HepG2 (cell line): ENCODE measurements at regions not wholly inside any gene's neighbourhood (a gene's known extent, or its start where the extent isn't known, plus 50 kb on each side); places are given as distances from the start of the nearest gene placed in this dataset.

Source experiments
- ARHGAP35 ChIP-seq: sonication (generic); formaldehyde crosslinking; IDR thresholded peaks from 2 replicates; pipeline ENCODE4 v1.9.0; 2022; ENCODE audit warnings: mild to moderate bottlenecking, inconsistent platforms, moderate library complexity, missing genetic modification reagents, borderline replicate concordance
- BCL6 ChIP-seq: IDR thresholded peaks from 2 replicates; pipeline ENCODE4 v1.6.1; 2016; ENCODE audit warnings: missing genetic modification reagents, missing compliant biosample characterization
- ESRRA ChIP-seq: sonication (generic); formaldehyde crosslinking; IDR thresholded peaks from 2 replicates; pipeline ENCODE4 v1.5.1; 2020; ENCODE audit warnings: mild to moderate bottlenecking, low read depth, missing genetic modification reagents
- RBAK ChIP-seq: sonication (generic); formaldehyde crosslinking; IDR thresholded peaks from 2 replicates; pipeline ENCODE4 v1.5.1; 2020; ENCODE audit warnings: mild to moderate bottlenecking, missing genetic modification reagents
- SMC3 ChIP-seq: IDR thresholded peaks from 2 replicates; pipeline ENCODE4 v1.6.1; 2011; ENCODE audit warnings: low read length, improper control_type of control experiment
- YEATS2 ChIP-seq: sonication (generic); formaldehyde crosslinking; IDR thresholded peaks from 2 replicates; pipeline ENCODE4 v1.4.0; 2020; ENCODE audit warnings: missing genetic modification reagents, borderline replicate concordance
- ZNF274 ChIP-seq: sonication (generic); formaldehyde crosslinking; IDR thresholded peaks from 2 replicates; pipeline ENCODE4 v1.5.1; 2020; ENCODE audit warnings: mild to moderate bottlenecking, missing genetic modification reagents
- ZNF501 ChIP-seq: sonication (generic); formaldehyde crosslinking; IDR thresholded peaks from 2 replicates; pipeline ENCODE4 v1.5.1; 2020; ENCODE audit warnings: mild to moderate bottlenecking, moderate library complexity, missing genetic modification reagents
- ZNF678 ChIP-seq: sonication (generic); formaldehyde crosslinking; IDR thresholded peaks from 2 replicates; pipeline ENCODE4 v1.4.0; 2020; ENCODE audit warnings: mild to moderate bottlenecking, missing genetic modification reagents
- TF ChIP-seq, protein P1 (sequence below): sonication (generic); formaldehyde crosslinking; IDR thresholded peaks from 2 replicates; pipeline ENCODE4 v1.4.0; 2020; ENCODE audit warnings: missing genetic modification reagents, borderline replicate concordance
- TF ChIP-seq, protein P2 (sequence below): sonication (generic); formaldehyde crosslinking; IDR thresholded peaks from 2 replicates; pipeline ENCODE4 v1.8.0; 2022; ENCODE audit warnings: missing genetic modification reagents, low read depth, mild to moderate bottlenecking, borderline replicate concordance

DNA sequence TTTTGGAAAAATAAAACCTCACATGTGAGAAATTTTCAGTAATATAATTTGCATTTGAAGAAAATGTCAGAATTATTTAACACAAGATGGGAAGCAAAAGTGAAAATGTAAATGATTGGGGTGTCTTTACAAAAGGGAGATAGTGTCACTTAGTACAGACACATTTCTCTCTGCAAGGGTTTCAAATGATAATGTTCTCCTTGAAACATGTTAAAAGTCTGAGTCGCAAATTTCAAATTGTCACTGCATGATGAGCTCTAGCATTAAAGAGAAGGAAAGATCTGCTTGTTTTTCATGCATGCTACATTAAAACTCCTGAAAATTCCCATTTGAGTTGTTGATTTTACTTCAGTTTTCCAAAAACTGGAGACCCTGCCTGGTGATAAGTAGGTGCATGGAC is 122.0 kb upstream of the LDB2 start:
- TF ChIP-seq RBAK (CRISPR knock-in tag) (no peak), YEATS2 (CRISPR knock-in tag) (no peak), ZNF501 (CRISPR knock-in tag) (no peak), SMC3 (no peak), ZNF274 (no peak), ESRRA (CRISPR knock-in tag) (no peak), ZNF678 (no peak), ARHGAP35 (CRISPR knock-in tag) (no peak), BCL6 (CRISPR knock-in tag) (no peak)
- TF ChIP-seq, protein P1, sequence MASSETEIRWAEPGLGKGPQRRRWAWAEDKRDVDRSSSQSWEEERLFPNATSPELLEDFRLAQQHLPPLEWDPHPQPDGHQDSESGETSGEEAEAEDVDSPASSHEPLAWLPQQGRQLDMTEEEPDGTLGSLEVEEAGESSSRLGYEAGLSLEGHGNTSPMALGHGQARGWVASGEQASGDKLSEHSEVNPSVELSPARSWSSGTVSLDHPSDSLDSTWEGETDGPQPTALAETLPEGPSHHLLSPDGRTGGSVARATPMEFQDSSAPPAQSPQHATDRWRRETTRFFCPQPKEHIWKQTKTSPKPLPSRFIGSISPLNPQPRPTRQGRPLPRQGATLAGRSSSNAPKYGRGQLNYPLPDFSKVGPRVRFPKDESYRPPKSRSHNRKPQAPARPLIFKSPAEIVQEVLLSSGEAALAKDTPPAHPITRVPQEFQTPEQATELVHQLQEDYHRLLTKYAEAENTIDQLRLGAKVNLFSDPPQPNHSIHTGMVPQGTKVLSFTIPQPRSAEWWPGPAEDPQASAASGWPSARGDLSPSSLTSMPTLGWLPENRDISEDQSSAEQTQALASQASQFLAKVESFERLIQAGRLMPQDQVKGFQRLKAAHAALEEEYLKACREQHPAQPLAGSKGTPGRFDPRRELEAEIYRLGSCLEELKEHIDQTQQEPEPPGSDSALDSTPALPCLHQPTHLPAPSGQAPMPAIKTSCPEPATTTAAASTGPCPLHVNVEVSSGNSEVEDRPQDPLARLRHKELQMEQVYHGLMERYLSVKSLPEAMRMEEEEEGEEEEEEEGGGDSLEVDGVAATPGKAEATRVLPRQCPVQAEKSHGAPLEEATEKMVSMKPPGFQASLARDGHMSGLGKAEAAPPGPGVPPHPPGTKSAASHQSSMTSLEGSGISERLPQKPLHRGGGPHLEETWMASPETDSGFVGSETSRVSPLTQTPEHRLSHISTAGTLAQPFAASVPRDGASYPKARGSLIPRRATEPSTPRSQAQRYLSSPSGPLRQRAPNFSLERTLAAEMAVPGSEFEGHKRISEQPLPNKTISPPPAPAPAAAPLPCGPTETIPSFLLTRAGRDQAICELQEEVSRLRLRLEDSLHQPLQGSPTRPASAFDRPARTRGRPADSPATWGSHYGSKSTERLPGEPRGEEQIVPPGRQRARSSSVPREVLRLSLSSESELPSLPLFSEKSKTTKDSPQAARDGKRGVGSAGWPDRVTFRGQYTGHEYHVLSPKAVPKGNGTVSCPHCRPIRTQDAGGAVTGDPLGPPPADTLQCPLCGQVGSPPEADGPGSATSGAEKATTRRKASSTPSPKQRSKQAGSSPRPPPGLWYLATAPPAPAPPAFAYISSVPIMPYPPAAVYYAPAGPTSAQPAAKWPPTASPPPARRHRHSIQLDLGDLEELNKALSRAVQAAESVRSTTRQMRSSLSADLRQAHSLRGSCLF (CRISPR knock-in tag) = no peak
- TF ChIP-seq, protein P2, sequence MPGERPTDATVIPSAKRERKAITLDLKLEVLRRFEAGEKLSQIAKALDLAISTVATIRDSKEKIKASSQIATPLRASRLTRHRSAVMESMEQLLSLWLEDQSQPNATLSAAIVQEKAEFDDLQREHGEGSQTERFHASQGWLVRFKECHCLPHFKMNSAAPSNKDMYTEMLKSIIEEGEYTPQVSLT (CRISPR knock-in tag) = no peak
